PFSK-1 (cell line): ENCODE measurements at regions not wholly inside any gene's neighbourhood (a gene's known extent, or its start where the extent isn't known, plus 50 kb on each side); places are given as distances from the start of the nearest gene placed in this dataset.

ENCODE experiments used
- FOXP2 ChIP-seq: optimal IDR thresholded peaks from 2 replicates; pipeline ENCODE3; 2011; ENCODE audit warnings: borderline replicate concordance, control low read depth, inconsistent platforms; ENCODE audit not compliant: insufficient read depth; ENCODE audit errors: extremely low read length, extremely low read depth
- POLR2AphosphoS5 ChIP-seq: IDR thresholded peaks from 2 replicates; pipeline ENCODE4 v1.6.1; 2012; ENCODE audit warnings: low read depth, mild to moderate bottlenecking, control low read depth, low read length, moderate library complexity
- REST ChIP-seq, 2 experiments: IDR thresholded peaks; 2 replicates each; pipeline versions ENCODE4 v1.6.1 to v1.8.0; 2011 to 2012; ENCODE audit warnings: low read depth in 2 of 2, low read length in 2 of 2, control low read depth in 1 of 2, inconsistent platforms in 1 of 2, mild to moderate bottlenecking in 1 of 2, moderate library complexity in 1 of 2; ENCODE audit not compliant: insufficient read depth in 1 of 2
- SIN3A ChIP-seq: IDR thresholded peaks from 2 replicates; pipeline ENCODE4 v1.6.1; 2012; ENCODE audit warnings: mild to moderate bottlenecking, low read length, moderate library complexity, borderline replicate concordance; ENCODE audit not compliant: insufficient read depth
- TAF1 ChIP-seq: IDR thresholded peaks from 2 replicates; pipeline ENCODE4 v1.6.1; 2012; ENCODE audit warnings: low read length, control low read depth, borderline replicate concordance; ENCODE audit not compliant: insufficient read depth

GRCh38 chr6:92737983-92738382, 681.4 kb downstream of the EPHA7 start:
- TF ChIP-seq TAF1 (no peak), REST (IDR thresholded peaks at IDR 0.05; ENCODE audit: insufficient read depth in 1 of 2, low read depth in 2 of 2, low read length in 2 of 2) (no peak), FOXP2 (no peak), POLR2AphosphoS5 (no peak), SIN3A (no peak)

DNA sequence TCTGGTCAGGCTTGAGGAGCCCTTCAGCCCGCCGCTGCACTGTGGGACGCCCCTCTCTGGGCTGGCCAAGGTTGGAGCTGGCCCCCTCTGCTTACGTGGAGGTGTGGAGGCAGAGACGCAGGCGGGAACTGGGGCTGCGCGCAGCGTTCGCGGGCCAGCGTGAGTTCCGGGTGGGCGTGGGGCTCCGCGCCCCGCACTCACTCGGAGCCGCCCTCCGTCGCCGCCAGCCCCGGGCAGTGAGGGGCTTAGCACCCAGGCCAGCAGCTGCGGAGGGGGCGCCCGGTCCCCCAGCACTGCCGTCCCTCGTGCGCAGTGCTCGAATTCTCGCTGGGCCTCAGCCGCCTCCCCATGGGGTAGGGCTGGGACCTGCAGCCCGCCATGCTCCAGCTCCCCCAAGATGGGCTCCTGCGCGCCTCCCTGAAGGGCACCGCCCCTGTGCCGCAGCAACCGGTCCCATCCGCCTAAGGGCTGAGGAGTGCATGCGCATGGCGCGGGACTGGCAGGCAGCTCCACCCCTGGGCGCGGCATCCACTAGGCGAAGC, 695.9 kb downstream of the EPHA7 start:
- no peak for TF ChIP-seq FOXP2

DNA sequence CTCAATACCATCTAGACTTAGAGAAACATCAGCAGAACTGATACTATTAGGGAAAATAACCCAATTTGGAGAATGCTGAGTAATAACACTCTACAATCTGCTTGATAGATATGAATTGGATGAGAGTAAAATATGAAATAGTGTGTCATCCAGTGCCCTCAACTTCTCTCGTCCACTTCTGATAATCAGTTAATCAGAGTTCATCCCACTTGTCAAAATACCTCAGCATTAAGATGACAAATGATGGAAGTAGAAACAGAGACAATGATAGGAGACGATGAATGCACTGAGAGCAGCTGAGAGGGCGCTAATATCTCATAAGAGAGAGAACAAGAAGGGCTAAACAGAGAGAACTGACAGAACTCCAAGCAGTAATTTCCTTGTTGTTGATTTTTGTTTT, 699.6 kb downstream of the EPHA7 start:
- TF ChIP-seq REST (IDR thresholded peaks at IDR 0.05; ENCODE audit: insufficient read depth in 1 of 2, low read depth in 2 of 2, low read length in 2 of 2) = no peak
- TF ChIP-seq POLR2AphosphoS5 = no peak
- no peak for TF ChIP-seq TAF1
- no peak for TF ChIP-seq SIN3A
- TF ChIP-seq FOXP2 = no peak

DNA sequence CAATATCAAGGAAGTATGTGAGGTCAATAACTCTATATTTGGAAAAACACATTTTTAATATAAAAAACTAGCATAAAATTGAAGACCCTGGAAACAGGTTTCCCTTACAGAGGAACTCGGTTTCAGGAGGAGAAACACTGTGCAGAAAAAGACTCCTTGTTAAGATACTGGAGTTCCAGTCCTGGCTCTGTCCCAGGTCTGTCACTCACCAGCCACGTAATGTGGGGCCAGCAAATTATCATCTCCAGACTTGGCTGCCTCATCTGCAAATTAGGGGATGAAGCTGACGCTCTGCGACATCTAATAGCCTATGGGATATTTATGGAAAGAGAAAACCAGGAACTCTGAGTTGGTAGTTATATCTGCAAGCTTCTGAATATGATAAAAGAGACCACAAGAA, 702.7 kb downstream of the EPHA7 start:
- TF ChIP-seq REST (IDR thresholded peaks at IDR 0.05; ENCODE audit: insufficient read depth in 1 of 2, low read depth in 2 of 2, low read length in 2 of 2) (peak in 1 of 2 experiments; percentile 39; a peak in 1 of 4 replicates), FOXP2 (peak; percentile 25), TAF1 (no peak)

GRCh38 chr6:92715991-92716390, 703.4 kb downstream of the EPHA7 start:
- TF ChIP-seq REST (IDR thresholded peaks at IDR 0.05; ENCODE audit: insufficient read depth in 1 of 2, low read depth in 2 of 2, low read length in 2 of 2) (no peak), SIN3A (0 out of 2 replicates have a peak, but pooled peaks have one; percentile 54)

DNA sequence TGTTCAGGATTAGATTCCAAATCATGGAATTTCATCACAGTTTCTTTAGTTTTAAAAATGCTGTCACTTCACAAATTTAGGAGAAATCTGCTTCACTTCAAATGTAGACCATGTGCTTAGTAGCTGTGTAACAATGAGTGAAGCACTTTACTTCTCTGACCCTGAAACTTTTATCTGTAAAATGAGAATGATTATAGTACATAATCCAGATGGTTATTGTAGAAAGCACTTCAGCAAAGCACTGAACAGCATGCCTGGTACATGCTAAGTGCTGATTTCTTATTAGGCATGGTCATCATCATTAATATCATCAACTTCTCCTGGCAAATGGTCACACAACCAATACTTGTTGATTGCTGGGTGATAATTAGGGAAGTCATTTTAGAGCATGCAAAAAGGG, 705.0 kb downstream of the EPHA7 start:
- TF ChIP-seq REST (IDR thresholded peaks at IDR 0.05; ENCODE audit: insufficient read depth in 1 of 2, low read depth in 2 of 2, low read length in 2 of 2) (no peak), FOXP2 (no peak), POLR2AphosphoS5 (no peak), TAF1 (no peak), SIN3A (no peak)
